Urinary bladder (tissue), 3 donors: ENCODE measurements at regions not wholly inside any gene's neighbourhood (a gene's known extent, or its start where the extent isn't known, plus 50 kb on each side); places are given as distances from the start of the nearest gene placed in this dataset.

ENCODE experiments used
- DNase-seq: peaks from one replicate; pipeline ENCODE4 v3.0.0-alpha.2; 2015; ENCODE audit errors: extremely low spot score
- H3K27ac ChIP-seq: one replicate; pipeline ENCODE4 v1.5.1; 2013; ENCODE audit warnings: low read depth, mild to moderate bottlenecking, moderate library complexity
- H3K36me3 ChIP-seq: one replicate; pipeline ENCODE4 v1.6.1; 2013; ENCODE audit warnings: mild to moderate bottlenecking, moderate library complexity; ENCODE audit not compliant: insufficient read depth
- H3K4me1 ChIP-seq: one replicate; pipeline ENCODE4 v1.6.1; 2013; ENCODE audit warnings: mild to moderate bottlenecking, moderate library complexity; ENCODE audit not compliant: insufficient read depth
- H3K4me3 ChIP-seq: one replicate; pipeline ENCODE4 v1.5.1; 2013; ENCODE audit warnings: low read depth, low read length
- WGBS: extraction: QIAGEN DNeasy Blood & Tissue Kit; methylation state at CpG from one replicate; pipeline ENCODE4 v1.1.7; 2013; 5-methylcytosine and 5-hydroxymethylcytosine counted together
- donor health status: healthy with polysubstance abuse.
- donor health status: healthy.

GRCh38 chr13:111944171-111944583 is 122.8 kb upstream of the SOX1 start:
- H3K4me3 ChIP-seq = no peak overlapping the region
- DNase-seq = no peak
- H3K27ac ChIP-seq = no peak overlapping the region
- no peaks in the 10 kb centered on the region for H3K36me3 ChIP-seq
- no peaks in the 10 kb centered on the region for H3K4me1 ChIP-seq
- WGBS = 73% methylated on average over 16 of the region's 16 CpGs

GRCh38 chr13:111945086-111945485 is 121.9 kb upstream of the SOX1 start:
- no peak for DNase-seq
- no peaks in the 10 kb centered on the region for H3K36me3 ChIP-seq
- H3K27ac ChIP-seq = no peak overlapping the region
- WGBS = 88% methylated on average over 16 of the region's 16 CpGs
- no peaks in the 10 kb centered on the region for H3K4me1 ChIP-seq
- no peak overlapping the region for H3K4me3 ChIP-seq

- no peak for DNase-seq
These were observed 120.7 kb upstream of the SOX1 start for GRCh38 chr13:111946214-111946613.

GRCh38 chr13:111947026-111947810 is 119.7 kb upstream of the SOX1 start:
- Histone ChIP-seq H3K36me3 (no peaks in the 10 kb centered on the region), H3K27ac (no peak overlapping the region), H3K4me1 (no peaks in the 10 kb centered on the region), H3K4me3 (no peak overlapping the region)
- no peak for DNase-seq
- WGBS = 88% methylated on average over 16 of the region's 16 CpGs

More at GRCh38 chr13:111946214-111946613, 120.7 kb upstream of the SOX1 start:
- Histone ChIP-seq H3K4me3 (no peak overlapping the region), H3K36me3 (no peaks in the 10 kb centered on the region), H3K27ac (no peak overlapping the region), H3K4me1 (no peaks in the 10 kb centered on the region)
- 77% methylated on average over 10 of the region's 10 CpGs for WGBS

GRCh38 chr13:111947876-111948275 is 119.1 kb upstream of the SOX1 start:
- Histone ChIP-seq H3K4me3 (no peak overlapping the region), H3K27ac (no peak overlapping the region), H3K36me3 (no peaks in the 10 kb centered on the region), H3K4me1 (no peaks in the 10 kb centered on the region)
- DNase-seq = no peak
- 54% methylated on average over 15 of the region's 15 CpGs for WGBS

- H3K27ac ChIP-seq = no peak overlapping the region
- 89% methylated on average over 11 of the region's 11 CpGs for WGBS
- H3K4me1 ChIP-seq = no peaks in the 10 kb centered on the region
- H3K4me3 ChIP-seq = no peak overlapping the region
- DNase-seq = no peak
- H3K36me3 ChIP-seq = no peaks in the 10 kb centered on the region
These were observed 118.7 kb upstream of the SOX1 start for GRCh38 chr13:111948281-111948680.

GRCh38 chr13:111948811-111949210 is 118.1 kb upstream of the SOX1 start:
- Histone ChIP-seq H3K36me3 (no peaks in the 10 kb centered on the region), H3K27ac (no peak overlapping the region), H3K4me3 (no peak overlapping the region), H3K4me1 (no peaks in the 10 kb centered on the region)
- DNase-seq = no peak
- WGBS = 89% methylated on average over 7 of the region's 7 CpGs

GRCh38 chr13:111949311-111949710 is 117.6 kb upstream of the SOX1 start:
- 91% methylated on average over 5 of the region's 5 CpGs for WGBS
- H3K4me3 ChIP-seq = no peak overlapping the region
- DNase-seq = no peak
- H3K27ac ChIP-seq = no peak overlapping the region
- no peaks in the 10 kb centered on the region for H3K36me3 ChIP-seq
- H3K4me1 ChIP-seq = no peaks in the 10 kb centered on the region

- no peak for DNase-seq
- WGBS = 73% methylated on average over 4 of the region's 4 CpGs
- Histone ChIP-seq H3K27ac (no peak overlapping the region), H3K4me3 (no peak overlapping the region), H3K4me1 (no peaks in the 10 kb centered on the region), H3K36me3 (no peaks in the 10 kb centered on the region)
These were observed 116.3 kb upstream of the SOX1 start for GRCh38 chr13:111950697-111951096.

- Histone ChIP-seq H3K4me1 (no peaks in the 10 kb centered on the region), H3K36me3 (no peaks in the 10 kb centered on the region), H3K4me3 (no peak overlapping the region), H3K27ac (no peak overlapping the region)
- WGBS = 76% methylated on average over 9 of the region's 9 CpGs
- DNase-seq = no peak
These were observed 114.9 kb upstream of the SOX1 start for GRCh38 chr13:111952032-111952431.

GRCh38 chr13:111952814-111953213 is 114.1 kb upstream of the SOX1 start:
- no peaks in the 10 kb centered on the region for H3K36me3 ChIP-seq
- no peak overlapping the region for H3K4me3 ChIP-seq
- H3K4me1 ChIP-seq = no peaks in the 10 kb centered on the region
- WGBS = 73% methylated on average over 8 of the region's 8 CpGs
- H3K27ac ChIP-seq = no peak overlapping the region
- DNase-seq = no peak

GRCh38 chr13:111953546-111954178 is 113.3 kb upstream of the SOX1 start:
- WGBS = 81% methylated on average over 16 of the region's 16 CpGs
- DNase-seq = no peak
- no peaks in the 10 kb centered on the region for H3K4me1 ChIP-seq
- H3K27ac ChIP-seq = no peak overlapping the region
- H3K36me3 ChIP-seq = no peaks in the 10 kb centered on the region
- H3K4me3 ChIP-seq = no peak overlapping the region

- Histone ChIP-seq H3K4me1 (no peaks in the 10 kb centered on the region), H3K4me3 (no peak overlapping the region), H3K36me3 (no peaks in the 10 kb centered on the region), H3K27ac (no peak overlapping the region)
- WGBS = 77% methylated on average over 18 of the region's 18 CpGs
- DNase-seq = no peak
These were observed 112.1 kb upstream of the SOX1 start for GRCh38 chr13:111954661-111955411.
